NCI-H82 (cell line): ENCODE measurements at regions not wholly inside any gene's neighbourhood (a gene's known extent, or its start where the extent isn't known, plus 50 kb on each side); places are given as distances from the start of the nearest gene placed in this dataset.

Experiments used
- DNase-seq: peaks from one replicate; lab custom pipeline; 2025; lab: John Stamatoyannopoulos, UW

- no peak for DNase-seq
These were observed 126.1 kb downstream of the GDAP2 start for GRCh38 chr1:117803318-117803717.

- no peak for DNase-seq
These were observed 119.7 kb downstream of the GDAP2 start for GRCh38 chr1:117809764-117810163.

GRCh38 chr1:117810553-117810952 is 118.9 kb downstream of the GDAP2 start:
- no peak for DNase-seq

- DNase-seq, result no peak
These were observed 116.4 kb downstream of the GDAP2 start for GRCh38 chr1:117812869-117813511.
